ENCODE measurements at regions not wholly inside any gene's neighbourhood (a gene's known extent, or its start where the extent isn't known, plus 50 kb on each side); places are given as distances from the start of the nearest gene placed in this dataset.

DNA sequence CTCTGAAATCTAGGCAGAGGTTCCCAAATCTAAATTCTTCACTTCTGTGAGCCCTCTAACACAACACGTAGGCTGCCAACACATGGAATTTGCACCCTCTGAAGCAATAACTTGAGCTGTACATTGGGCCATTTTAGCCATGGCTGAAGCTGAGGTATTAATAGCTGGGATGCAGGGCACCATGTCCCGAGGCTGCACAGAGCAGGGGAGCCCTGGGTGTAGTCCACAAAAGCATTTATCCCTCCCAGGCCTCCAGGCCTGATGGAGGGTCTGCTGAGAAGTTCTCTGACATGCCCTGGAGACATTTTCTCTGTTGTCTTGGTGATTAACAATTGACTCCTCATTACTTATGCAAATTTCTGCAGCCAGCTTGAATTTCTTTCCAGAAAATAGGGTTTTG is 127.9 kb downstream of the PABPC4L start:
- TF ChIP-seq, protein P1, sequence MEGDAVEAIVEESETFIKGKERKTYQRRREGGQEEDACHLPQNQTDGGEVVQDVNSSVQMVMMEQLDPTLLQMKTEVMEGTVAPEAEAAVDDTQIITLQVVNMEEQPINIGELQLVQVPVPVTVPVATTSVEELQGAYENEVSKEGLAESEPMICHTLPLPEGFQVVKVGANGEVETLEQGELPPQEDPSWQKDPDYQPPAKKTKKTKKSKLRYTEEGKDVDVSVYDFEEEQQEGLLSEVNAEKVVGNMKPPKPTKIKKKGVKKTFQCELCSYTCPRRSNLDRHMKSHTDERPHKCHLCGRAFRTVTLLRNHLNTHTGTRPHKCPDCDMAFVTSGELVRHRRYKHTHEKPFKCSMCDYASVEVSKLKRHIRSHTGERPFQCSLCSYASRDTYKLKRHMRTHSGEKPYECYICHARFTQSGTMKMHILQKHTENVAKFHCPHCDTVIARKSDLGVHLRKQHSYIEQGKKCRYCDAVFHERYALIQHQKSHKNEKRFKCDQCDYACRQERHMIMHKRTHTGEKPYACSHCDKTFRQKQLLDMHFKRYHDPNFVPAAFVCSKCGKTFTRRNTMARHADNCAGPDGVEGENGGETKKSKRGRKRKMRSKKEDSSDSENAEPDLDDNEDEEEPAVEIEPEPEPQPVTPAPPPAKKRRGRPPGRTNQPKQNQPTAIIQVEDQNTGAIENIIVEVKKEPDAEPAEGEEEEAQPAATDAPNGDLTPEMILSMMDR (IDR thresholded peaks at IDR 0.05 in 4 of 5, conservative IDR thresholded peaks at IDR 0.05 in 1 of 5): no peak
- TF ChIP-seq POLR2A (IDR thresholded peaks at IDR 0.05): no peak
